Tibial nerve (tissue), 4 donors: ENCODE measurements at regions not wholly inside any gene's neighbourhood (a gene's known extent, or its start where the extent isn't known, plus 50 kb on each side); places are given as distances from the start of the nearest gene placed in this dataset.

ENCODE experiments used
- DNase-seq, 2 donors: peaks; one replicate each; pipeline ENCODE4 v3.0.0-alpha.2; 2019; ENCODE audit warnings: low spot score in 2 of 2
- H3K27ac ChIP-seq, 4 donors: fragments of 200-600 bp; sonication (generic) in 3 of 4; one replicate each; pipeline ENCODE4 v1.5.1; 2017 to 2019; ENCODE audit warnings: mild to moderate bottlenecking in 1 of 4
- H3K27me3 ChIP-seq, 2 donors: fragments of 200-600 bp; sonication (generic) in 1 of 2; one replicate each; pipeline versions ENCODE4 v1.5.1 to v1.6.0; 2017 to 2019
- H3K36me3 ChIP-seq, 3 donors: fragments of 200-600 bp; sonication (generic); one replicate each; pipeline ENCODE4 v1.5.1; 2018 to 2019
- H3K4me1 ChIP-seq, 4 donors: fragments of 200-600 bp; sonication (generic) in 3 of 4; one replicate each; pipeline ENCODE4 v1.5.1; 2017 to 2019
- H3K4me3 ChIP-seq, 4 donors: fragments of 200-600 bp; sonication (generic) in 3 of 4; one replicate each; pipeline ENCODE4 v1.5.1; 2017 to 2019; ENCODE audit warnings: mild to moderate bottlenecking in 1 of 4, moderate library complexity in 1 of 4
- H3K9me3 ChIP-seq, 4 donors: fragments of 200-600 bp; sonication (generic) in 3 of 4; one replicate each; pipeline ENCODE4 v1.5.1; 2017 to 2019
- CTCF ChIP-seq, 5 experiments: fragments of 200-600 bp in 3 of 5; fragments of 450-650 bp in 2 of 5; sonication (generic) in 3 of 5; IDR thresholded peaks; one replicate each; pipeline ENCODE4 v1.5.1; 2016 to 2019; ENCODE audit warnings: antibody characterized with exemption in 5 of 5, mild to moderate bottlenecking in 3 of 5, moderate library complexity in 2 of 5
- EP300 ChIP-seq, 2 donors: sonication (generic); formaldehyde crosslinking; IDR thresholded peaks; one replicate each; pipeline ENCODE4 v1.6.1; 2017; ENCODE audit warnings: antibody characterized with exemption in 2 of 2, mild to moderate bottlenecking in 1 of 2
- POLR2A ChIP-seq, 2 donors: fragments of 450-650 bp; IDR thresholded peaks; one replicate each; pipeline ENCODE4 v1.6.1; 2017; ENCODE audit warnings: antibody characterized with exemption in 2 of 2, mild to moderate bottlenecking in 2 of 2, moderate library complexity in 2 of 2
- WGBS, 2 donors: methylation state at CpG; one replicate each; pipeline ENCODE4 v1.1.5; 2018; 5-methylcytosine and 5-hydroxymethylcytosine counted together

DNA sequence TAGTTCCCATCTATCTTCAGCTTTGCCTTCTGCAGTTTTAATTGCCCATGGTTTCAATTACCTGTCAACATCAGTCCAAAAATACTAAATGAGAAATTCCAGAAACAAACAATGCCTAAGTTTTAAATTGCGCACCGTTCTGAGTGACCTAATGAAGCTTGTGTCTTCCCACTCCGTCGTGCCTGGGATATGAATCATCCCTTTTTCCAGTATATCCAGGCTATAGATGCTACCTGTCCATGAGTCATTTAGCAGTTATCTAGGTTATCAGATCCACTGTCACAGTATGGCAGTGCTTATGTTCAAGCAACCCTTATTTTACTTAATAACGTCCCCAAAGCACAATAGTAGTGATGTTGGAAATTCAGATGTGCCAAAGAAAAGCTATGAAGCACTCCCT lies 363.6 kb upstream of the FAM241A start:
- 78 to 84% methylated on average over 5 of the region's 5 CpGs for WGBS, 2 donors
- Histone ChIP-seq H3K9me3 (no peaks in the 10 kb centered on the region), H3K4me3 (no peak overlapping the region), H3K4me1 (no peaks in the 10 kb centered on the region), H3K36me3 (no peaks in the 10 kb centered on the region), H3K27ac (no peak overlapping the region), H3K27me3 (no peaks in the 10 kb centered on the region)
- TF ChIP-seq POLR2A (IDR thresholded peaks at IDR 0.05) (no peak), CTCF (IDR thresholded peaks at IDR 0.05) (no peak), EP300 (IDR thresholded peaks at IDR 0.05) (no peak)
- DNase-seq, result no peak

DNA sequence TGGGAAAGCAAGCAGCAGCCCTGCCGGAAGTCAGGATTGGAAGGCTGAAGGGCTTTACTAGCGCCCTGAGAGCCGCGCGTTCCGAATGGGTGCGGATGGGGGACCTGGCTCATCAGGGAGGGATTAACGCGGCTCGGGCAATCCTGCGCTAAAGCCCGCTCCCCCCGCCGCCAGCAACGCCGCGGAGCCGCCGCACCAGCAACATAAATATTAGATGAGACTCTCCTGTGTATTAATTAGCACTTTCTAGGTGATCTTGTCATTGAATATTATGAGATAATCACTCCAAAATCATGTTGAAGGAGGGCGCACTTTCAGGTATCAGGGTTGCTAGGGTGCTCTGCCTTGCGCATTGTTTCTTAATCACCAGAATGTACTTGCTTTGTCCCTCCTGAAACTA lies 357.2 kb upstream of the FAM241A start:
- TF ChIP-seq POLR2A (IDR thresholded peaks at IDR 0.05) (no peak), EP300 (IDR thresholded peaks at IDR 0.05) (no peak), CTCF (IDR thresholded peaks at IDR 0.05) (no peak)
- Histone ChIP-seq H3K4me1 (peaks cover 0 to 4% (median 0%) of the 10 kb centered on the region in 4 donors), H3K27ac (no peak overlapping the region), H3K27me3 (peaks cover 0 to 11% of the 10 kb centered on the region in 2 donors), H3K9me3 (no peaks in the 10 kb centered on the region), H3K36me3 (no peaks in the 10 kb centered on the region), H3K4me3 (peak overlapping the region; percentile 4 to 26 (median 16))
- WGBS, 2 donors, result 8 to 18% methylated on average over 18 to 21 of the region's 21 CpGs
- DNase-seq, result no peak

GRCh38 chr4:111789901-111790640 lies 355.2 kb upstream of the FAM241A start:
- WGBS, 2 donors, result 94 to 95% methylated on average over 5 of the region's 5 CpGs
- TF ChIP-seq POLR2A (IDR thresholded peaks at IDR 0.05) (no peak), EP300 (IDR thresholded peaks at IDR 0.05) (no peak), CTCF (IDR thresholded peaks at IDR 0.05) (no peak)
- Histone ChIP-seq H3K4me3 (no peak overlapping the region), H3K27me3 (peaks cover 0 to 11% of the 10 kb centered on the region in 2 donors), H3K9me3 (no peaks in the 10 kb centered on the region), H3K27ac (no peak overlapping the region), H3K36me3 (no peaks in the 10 kb centered on the region), H3K4me1 (peaks cover 0 to 4% (median 0%) of the 10 kb centered on the region in 4 donors)
- no peak for DNase-seq

DNA sequence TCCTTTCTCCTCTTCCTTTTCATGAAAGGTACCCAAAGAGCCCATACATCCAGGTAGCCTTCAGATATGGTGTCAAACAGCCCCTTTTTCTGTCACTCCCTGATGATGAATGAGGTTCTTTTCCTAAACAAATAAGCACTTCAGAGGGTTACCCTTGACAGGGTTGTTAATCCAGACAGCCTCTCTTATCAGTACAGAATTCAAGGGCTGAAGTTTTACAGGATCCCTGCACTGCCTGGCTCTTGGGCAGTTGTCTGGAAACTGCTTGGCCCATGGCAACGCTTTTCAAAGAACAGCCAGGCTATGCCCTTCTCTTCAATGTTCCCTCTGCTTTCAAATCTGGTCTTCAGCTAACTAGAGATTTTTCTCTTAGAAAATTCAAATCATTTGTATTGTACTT lies 352.6 kb upstream of the FAM241A start:
- Histone ChIP-seq H3K4me3 (no peak overlapping the region), H3K9me3 (no peaks in the 10 kb centered on the region), H3K27ac (no peak overlapping the region), H3K27me3 (peaks cover 0 to 11% of the 10 kb centered on the region in 2 donors), H3K4me1 (peaks cover 0 to 4% (median 0%) of the 10 kb centered on the region in 4 donors), H3K36me3 (no peaks in the 10 kb centered on the region)
- no peak for DNase-seq
- 27 to 33% methylated on average over 1 of the region's 1 CpG for WGBS, 2 donors
- no peak for TF ChIP-seq EP300 (IDR thresholded peaks at IDR 0.05)

- Histone ChIP-seq H3K27me3 (peaks cover 0 to 2% of the 10 kb centered on the region in 2 donors), H3K9me3 (no peaks in the 10 kb centered on the region), H3K4me1 (no peaks in the 10 kb centered on the region), H3K4me3 (no peak overlapping the region), H3K27ac (no peak overlapping the region), H3K36me3 (no peaks in the 10 kb centered on the region)
- WGBS, 2 donors, result 38 to 51% methylated on average over 2 of the region's 2 CpGs
- TF ChIP-seq POLR2A (IDR thresholded peaks at IDR 0.05), result no peak
- no peak for TF ChIP-seq EP300 (IDR thresholded peaks at IDR 0.05)
- no peak for TF ChIP-seq CTCF (IDR thresholded peaks at IDR 0.05)
- DNase-seq, result no peak
Observed at GRCh38 chr4:111793433-111794091, 351.7 kb upstream of the FAM241A start.
